WTC11 (cell line): ENCODE measurements at regions not wholly inside any gene's neighbourhood (a gene's known extent, or its start where the extent isn't known, plus 50 kb on each side); places are given as distances from the start of the nearest gene placed in this dataset.

ENCODE experiments used
- ATAC-seq: fragments of 200-7000 bp; cut with Tn5 transposase; 2 replicates; pipeline ENCODE4 v1.10.0; 2021; ENCODE audit warnings: mild to moderate bottlenecking, moderate library complexity
- CTCF ChIA-PET: fragments of 300-600 bp; sonication (Branson Sonifier 250); formaldehyde crosslinking; loops from one replicate; lab custom pipeline; 2021; ENCODE audit warnings: antibody characterized with exemption; lab: Charles Lee
- POLR2A ChIA-PET: fragments of 350-600 bp; sonication (Branson Sonifier 250); formaldehyde crosslinking; loops from one replicate; lab custom pipeline; 2021; ENCODE audit warnings: antibody characterized with exemption; lab: Charles Lee
- DNase-seq: peaks from one replicate; pipeline ENCODE4 v3.0.0; 2021; ENCODE audit warnings: low spot score
- H3K27ac Mint-ChIP-seq: 2 replicates; pipeline ENCODE4 v1.8.0; 2021; ENCODE audit warnings: mixed read lengths
- H3K27me3 Mint-ChIP-seq: 2 replicates; pipeline ENCODE4 v1.8.0; 2021; ENCODE audit warnings: low read depth, mild to moderate bottlenecking, moderate library complexity, mixed read lengths
- H3K36me3 Mint-ChIP-seq: 2 replicates; pipeline ENCODE4 v1.8.0; 2021; ENCODE audit warnings: mixed read lengths
- H3K4me1 Mint-ChIP-seq: 2 replicates; pipeline ENCODE4 v1.8.0; 2022; ENCODE audit warnings: mixed read lengths
- H3K4me3 Mint-ChIP-seq: 2 replicates; pipeline ENCODE4 v1.8.0; 2021; ENCODE audit warnings: mild to moderate bottlenecking, moderate library complexity, mixed read lengths
- H3K9me3 Mint-ChIP-seq: 2 replicates; pipeline ENCODE4 v1.8.0; 2021; ENCODE audit warnings: mixed read lengths
- GRHL2 ChIP-seq: fragments of 250-450 bp; sonication (Bioruptor Pico); IDR thresholded peaks from 2 replicates; pipeline ENCODE4 v1.8.0; 2022; ENCODE audit warnings: mild to moderate bottlenecking, moderate library complexity; ENCODE audit not compliant: insufficient replicate concordance, severe bottlenecking
- HMGA2 ChIP-seq: fragments of 250-450 bp; sonication (Bioruptor Pico); IDR thresholded peaks from 2 replicates; pipeline ENCODE4 v1.4.0; 2021; ENCODE audit warnings: mild to moderate bottlenecking, moderate library complexity
- NFYB ChIP-seq: sonication (generic); formaldehyde crosslinking; conservative IDR thresholded peaks from 2 replicates; pipeline ENCODE4 v1.8.0; 2022; ENCODE audit warnings: low read depth, missing genetic modification reagents
- NR1H2 ChIP-seq: sonication (generic); formaldehyde crosslinking; IDR thresholded peaks from 2 replicates; pipeline ENCODE4 v1.9.0; 2021; ENCODE audit warnings: mild to moderate bottlenecking, moderate library complexity, missing genetic modification reagents
- PRDM15 ChIP-seq: sonication (generic); formaldehyde crosslinking; IDR thresholded peaks from 2 replicates; pipeline ENCODE4 v1.8.0; 2022; ENCODE audit warnings: missing genetic modification reagents
- ZMAT4 ChIP-seq: fragments of 250-450 bp; sonication (Bioruptor Pico); IDR thresholded peaks from 2 replicates; pipeline ENCODE4 v1.9.0; 2021; ENCODE audit warnings: mild to moderate bottlenecking
- ZNF232 ChIP-seq: sonication (generic); formaldehyde crosslinking; IDR thresholded peaks from 2 replicates; pipeline ENCODE4 v1.8.0; 2022; ENCODE audit warnings: mild to moderate bottlenecking, missing genetic modification reagents
- ZNF532 ChIP-seq: fragments of 250-450 bp; sonication (Bioruptor Pico); IDR thresholded peaks from 2 replicates; pipeline ENCODE4 v1.9.0; 2021; ENCODE audit warnings: mild to moderate bottlenecking, borderline replicate concordance
- ZNF671 ChIP-seq: fragments of 250-450 bp; sonication (Bioruptor Pico); IDR thresholded peaks from 2 replicates; pipeline ENCODE4 v1.8.0; 2021; ENCODE audit warnings: mild to moderate bottlenecking
- TF ChIP-seq, protein P1 (sequence below): sonication (generic); formaldehyde crosslinking; IDR thresholded peaks from 2 replicates; pipeline ENCODE4 v1.8.1; 2023; ENCODE audit warnings: mild to moderate bottlenecking, missing genetic modification reagents

- H3K4me1 Mint-ChIP-seq, result peaks cover 10% of the 10 kb centered on the region
- TF ChIP-seq, protein P1, sequence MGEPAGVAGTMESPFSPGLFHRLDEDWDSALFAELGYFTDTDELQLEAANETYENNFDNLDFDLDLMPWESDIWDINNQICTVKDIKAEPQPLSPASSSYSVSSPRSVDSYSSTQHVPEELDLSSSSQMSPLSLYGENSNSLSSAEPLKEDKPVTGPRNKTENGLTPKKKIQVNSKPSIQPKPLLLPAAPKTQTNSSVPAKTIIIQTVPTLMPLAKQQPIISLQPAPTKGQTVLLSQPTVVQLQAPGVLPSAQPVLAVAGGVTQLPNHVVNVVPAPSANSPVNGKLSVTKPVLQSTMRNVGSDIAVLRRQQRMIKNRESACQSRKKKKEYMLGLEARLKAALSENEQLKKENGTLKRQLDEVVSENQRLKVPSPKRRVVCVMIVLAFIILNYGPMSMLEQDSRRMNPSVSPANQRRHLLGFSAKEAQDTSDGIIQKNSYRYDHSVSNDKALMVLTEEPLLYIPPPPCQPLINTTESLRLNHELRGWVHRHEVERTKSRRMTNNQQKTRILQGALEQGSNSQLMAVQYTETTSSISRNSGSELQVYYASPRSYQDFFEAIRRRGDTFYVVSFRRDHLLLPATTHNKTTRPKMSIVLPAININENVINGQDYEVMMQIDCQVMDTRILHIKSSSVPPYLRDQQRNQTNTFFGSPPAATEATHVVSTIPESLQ (CRISPR knock-in tag), result no peak
- TF ChIP-seq ZNF671 (CRISPR knock-in tag), result no peak
- TF ChIP-seq ZNF532, result no peak
- no peak for TF ChIP-seq PRDM15
- TF ChIP-seq, all 79 proteins: peak for 0
- H3K36me3 Mint-ChIP-seq, result no peaks in the 10 kb centered on the region
- CTCF ChIA-PET, result interaction anchor here (1.3 to 2.1 kb wide), 4 partner anchors 9 to 236 kb away, joined by 4 to 13 read pairs (median 4); no protein-coding TSS in a partner anchor
- no peaks in the 10 kb centered on the region for H3K27me3 Mint-ChIP-seq
- no peak for ATAC-seq
- POLR2A ChIA-PET, result no interaction called here
- H3K9me3 Mint-ChIP-seq, result no peaks in the 10 kb centered on the region
- H3K27ac Mint-ChIP-seq, result no peak overlapping the region
- no peak overlapping the region for H3K4me3 Mint-ChIP-seq
- no peak for DNase-seq
Measured at GRCh38 chr14:54166049-54166950, 209.7 kb upstream of the BMP4 start.

DNA sequence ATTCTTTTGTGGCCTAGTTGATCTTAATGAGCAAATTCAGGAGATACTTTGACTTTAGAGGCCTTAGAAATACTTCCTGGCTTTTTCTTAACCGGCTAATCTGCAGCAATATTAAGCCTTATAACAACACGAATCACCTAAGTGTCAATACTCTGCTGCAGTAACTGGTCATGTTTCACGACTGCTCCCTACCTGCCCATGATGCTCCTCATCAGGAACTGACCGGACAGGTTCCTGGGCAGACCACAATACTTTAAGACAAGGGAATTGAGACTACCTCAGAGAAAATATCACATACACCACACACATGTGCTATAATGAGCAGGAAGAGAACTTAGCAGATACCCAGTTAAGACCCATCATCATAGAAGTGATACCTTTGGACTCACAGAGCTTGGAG is 211.9 kb upstream of the BMP4 start:
- no peaks in the 10 kb centered on the region for H3K9me3 Mint-ChIP-seq
- DNase-seq, result no peak
- CTCF ChIA-PET, result no interaction called here
- H3K27ac Mint-ChIP-seq, result no peak overlapping the region
- no peaks in the 10 kb centered on the region for H3K36me3 Mint-ChIP-seq
- no peak for ATAC-seq
- H3K4me3 Mint-ChIP-seq, result no peak overlapping the region
- no peaks in the 10 kb centered on the region for H3K27me3 Mint-ChIP-seq
- no peak for TF ChIP-seq NR1H2 (CRISPR knock-in tag)
- TF ChIP-seq ZMAT4, result no peak
- TF ChIP-seq HMGA2 (CRISPR knock-in tag), result no peak
- no peak for TF ChIP-seq ZNF232 (CRISPR knock-in tag)
- no peak for TF ChIP-seq NFYB
- TF ChIP-seq ZNF671 (CRISPR knock-in tag), result no peak
- no peak for TF ChIP-seq GRHL2
- peaks cover 10% of the 10 kb centered on the region for H3K4me1 Mint-ChIP-seq
- POLR2A ChIA-PET, result no interaction called here
